Esophagus mucosa (tissue), 1 donor: ENCODE measurements at regions not wholly inside any gene's neighbourhood (a gene's known extent, or its start where the extent isn't known, plus 50 kb on each side); places are given as distances from the start of the nearest gene placed in this dataset.

Source experiments
- ATAC-seq: fragments of 200-7000 bp; cut with Tn5 transposase; one replicate; pipeline ENCODE4 v1.9.1; 2020
- donor health status: DM: yes; HTN: yes; CAD: no.

DNA sequence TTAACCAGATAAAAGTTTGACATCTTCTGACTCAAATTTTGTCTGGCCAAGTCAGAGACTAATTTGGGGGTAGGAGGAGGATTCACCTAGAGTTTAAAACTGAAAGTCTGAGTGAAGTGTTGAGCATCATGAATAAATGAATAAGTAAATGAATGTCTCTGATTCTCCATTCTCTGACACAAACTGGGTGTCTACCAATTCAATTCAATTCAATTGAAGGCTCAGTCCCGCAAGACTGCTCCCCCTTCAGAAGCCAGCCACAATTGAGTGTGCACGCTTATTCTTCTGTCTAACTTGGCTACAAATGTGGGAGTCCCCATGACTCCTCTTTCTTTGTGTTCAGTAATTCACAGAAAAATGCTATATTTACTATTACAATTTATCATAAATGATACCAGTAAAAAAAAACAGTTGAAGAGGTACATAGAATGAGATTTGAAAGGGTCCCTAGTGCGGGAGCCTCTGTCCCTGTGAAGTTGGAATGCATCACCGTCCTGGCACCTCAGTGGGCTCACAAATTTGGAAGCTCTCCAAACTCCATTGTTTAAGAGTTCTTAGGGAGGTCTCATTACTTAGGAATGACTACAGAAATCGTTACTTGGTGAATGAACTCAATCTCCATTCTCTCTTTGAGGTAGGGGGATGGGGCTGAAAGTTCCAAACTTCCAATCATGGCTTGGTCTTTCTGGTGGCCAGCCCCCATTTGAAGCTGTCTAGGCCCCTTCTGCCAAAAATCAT is 243.7 kb upstream of the PHYHIPL start:
- ATAC-seq = no peak

DNA sequence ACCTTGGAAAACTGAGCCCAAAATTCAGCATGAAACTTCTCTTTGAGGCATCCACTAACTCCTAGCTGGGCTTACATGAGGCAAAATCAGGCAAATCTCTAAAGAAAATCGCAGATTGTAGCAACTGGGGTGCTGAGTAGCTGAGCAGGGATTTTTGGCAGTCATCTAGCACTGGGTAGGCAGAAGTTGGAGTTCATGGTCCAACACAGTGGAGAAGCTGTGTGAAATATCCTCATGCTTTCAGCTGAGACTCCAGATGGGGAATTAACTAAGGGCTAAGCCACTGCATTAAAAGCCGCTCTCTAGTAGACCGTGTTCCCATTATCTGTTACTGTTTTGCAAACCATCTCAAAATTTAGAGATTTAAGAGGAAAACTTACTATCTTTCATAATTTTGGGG is 240.1 kb upstream of the PHYHIPL start:
- no peak for ATAC-seq

DNA sequence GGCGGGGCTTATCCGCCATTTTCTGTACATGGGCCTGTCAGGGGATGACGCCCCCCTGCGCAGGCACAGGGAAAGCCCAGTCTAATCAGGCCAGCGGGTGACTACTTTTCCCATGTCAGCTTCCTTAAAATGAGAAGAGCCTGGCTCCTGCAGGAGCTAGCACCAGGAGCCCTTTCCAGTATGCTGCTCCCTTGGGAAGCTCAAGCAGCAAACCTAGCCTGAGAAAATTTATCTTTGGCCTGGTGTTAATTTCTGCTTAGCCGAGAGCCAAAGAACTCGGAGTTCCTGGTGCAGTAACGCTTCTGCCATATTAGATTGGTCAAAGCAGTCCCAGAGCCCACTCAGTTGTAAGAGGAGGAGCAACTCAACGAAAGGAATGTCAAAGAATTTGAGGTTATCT is 239.0 kb upstream of the PHYHIPL start:
- ATAC-seq = no peak

GRCh38 chr10:58942724-58943123 is 233.7 kb upstream of the PHYHIPL start:
- ATAC-seq = no peak

- no peak for ATAC-seq
Observed at GRCh38 chr10:58943256-58943890, 233.1 kb upstream of the PHYHIPL start.

GRCh38 chr10:58943960-58944359 is 232.5 kb upstream of the PHYHIPL start:
- ATAC-seq = no peak

GRCh38 chr10:58948303-58948702 is 228.1 kb upstream of the PHYHIPL start:
- no peak for ATAC-seq

- ATAC-seq = no peak
Observed at GRCh38 chr10:58950618-58951017, 225.8 kb upstream of the PHYHIPL start.

- no peak for ATAC-seq
Observed at GRCh38 chr10:58951087-58951486, 225.4 kb upstream of the PHYHIPL start.

GRCh38 chr10:58951746-58952145 is 224.7 kb upstream of the PHYHIPL start:
- ATAC-seq = no peak

DNA sequence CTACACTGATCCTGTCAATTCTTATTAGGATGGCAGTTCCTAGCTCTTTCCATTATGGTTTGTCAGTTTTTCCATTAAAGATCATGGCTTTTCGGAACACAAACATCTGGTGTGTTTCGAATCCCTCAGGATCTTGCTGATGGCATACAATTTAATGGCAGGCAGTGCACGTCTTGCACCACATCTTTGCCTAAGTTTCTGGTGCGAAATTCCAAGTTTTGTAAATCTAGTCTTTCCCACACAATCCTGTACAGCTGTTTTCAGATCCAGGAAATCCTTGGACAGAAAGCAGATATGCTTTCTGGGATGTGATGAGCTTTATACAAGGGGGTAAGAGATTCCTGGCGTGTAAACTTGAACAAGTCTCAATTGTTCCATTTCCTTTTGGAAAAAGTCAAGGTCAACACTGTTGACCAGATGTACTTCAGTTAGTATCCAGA is 224.3 kb upstream of the PHYHIPL start:
- ATAC-seq = no peak

- peak; percentile 57 for ATAC-seq
Observed at GRCh38 chr10:58952747-58953466, 223.5 kb upstream of the PHYHIPL start.

DNA sequence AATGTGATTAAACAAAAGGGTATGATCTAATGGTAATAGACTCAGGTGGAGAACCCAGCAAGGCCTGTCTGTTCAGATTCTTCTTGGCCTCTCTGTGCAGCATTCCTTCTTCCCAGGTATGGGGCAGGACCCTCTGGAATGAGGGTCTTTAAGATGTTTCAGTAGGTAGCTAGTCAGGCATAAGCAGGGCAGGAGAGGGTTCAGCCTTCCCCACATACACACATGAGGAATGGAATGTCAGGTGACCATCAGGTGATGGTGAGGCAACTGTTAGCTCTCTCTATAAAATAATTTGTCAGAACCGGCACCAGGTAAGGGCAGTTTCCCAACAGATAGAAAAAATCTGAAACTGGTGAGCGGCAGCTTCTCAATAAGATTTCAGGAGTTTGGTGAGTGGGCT is 222.3 kb upstream of the PHYHIPL start:
- ATAC-seq = no peak

GRCh38 chr10:58955615-58956014 is 220.8 kb upstream of the PHYHIPL start:
- no peak for ATAC-seq

DNA sequence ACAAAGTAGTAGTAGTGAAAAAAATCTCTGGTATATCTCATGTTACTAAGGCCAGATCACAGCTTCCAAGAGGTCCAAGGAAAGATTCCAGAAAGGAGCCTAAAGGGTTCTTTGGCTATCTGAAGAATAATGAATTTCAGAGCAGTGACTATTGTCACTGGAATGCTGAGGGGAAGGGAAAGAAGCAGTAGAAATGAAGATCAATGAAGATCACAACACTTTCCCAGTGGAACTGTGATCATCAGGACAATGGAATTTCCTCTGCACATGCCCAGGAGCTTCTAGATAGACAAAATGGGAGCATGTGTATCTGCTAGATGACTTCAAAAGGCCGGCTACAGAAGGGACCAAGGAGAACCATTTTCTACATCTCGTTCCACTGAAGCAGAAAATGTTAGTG is 219.5 kb upstream of the PHYHIPL start:
- ATAC-seq = no peak

DNA sequence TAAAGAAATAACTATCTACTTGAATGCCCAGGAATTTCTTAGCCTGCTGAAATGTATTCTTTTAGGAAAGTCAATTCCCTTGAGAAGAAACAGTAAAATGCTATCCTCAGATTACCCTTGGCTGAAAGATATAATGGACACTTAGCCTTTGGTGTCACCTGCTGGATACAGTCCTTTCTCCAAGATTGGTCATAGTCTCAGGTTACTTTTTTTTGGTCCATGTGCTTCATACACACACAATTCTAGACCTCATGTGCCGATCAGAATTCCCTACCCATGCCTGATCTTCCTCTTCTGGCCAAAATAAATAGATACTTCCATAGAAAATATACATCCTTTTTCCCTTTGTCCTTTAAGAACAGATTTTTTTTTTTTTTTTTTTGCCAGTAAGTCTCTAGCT is 218.9 kb upstream of the PHYHIPL start:
- no peak for ATAC-seq

- ATAC-seq = no peak
Observed at GRCh38 chr10:58963101-58963534, 213.3 kb upstream of the PHYHIPL start.

DNA sequence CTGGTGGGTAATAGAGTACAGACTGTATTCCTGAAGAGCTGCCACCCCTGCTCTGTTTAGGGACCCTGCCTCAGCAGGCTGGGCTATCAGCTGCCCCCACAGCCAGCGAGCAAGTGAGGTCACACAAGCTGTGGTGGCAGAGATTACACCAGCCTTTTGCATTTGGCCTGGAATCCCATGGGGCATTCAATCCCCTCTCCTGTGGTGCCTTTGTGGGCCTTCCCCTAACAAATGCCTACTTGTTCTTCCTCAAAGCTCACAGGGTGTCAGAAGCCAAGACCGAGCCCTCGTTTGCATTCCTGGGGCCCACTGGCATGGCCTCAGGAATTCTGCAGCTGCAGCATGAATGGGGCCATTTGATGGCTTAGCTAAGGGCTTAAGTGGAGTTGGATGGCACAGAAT is 212.7 kb upstream of the PHYHIPL start:
- no peak for ATAC-seq

DNA sequence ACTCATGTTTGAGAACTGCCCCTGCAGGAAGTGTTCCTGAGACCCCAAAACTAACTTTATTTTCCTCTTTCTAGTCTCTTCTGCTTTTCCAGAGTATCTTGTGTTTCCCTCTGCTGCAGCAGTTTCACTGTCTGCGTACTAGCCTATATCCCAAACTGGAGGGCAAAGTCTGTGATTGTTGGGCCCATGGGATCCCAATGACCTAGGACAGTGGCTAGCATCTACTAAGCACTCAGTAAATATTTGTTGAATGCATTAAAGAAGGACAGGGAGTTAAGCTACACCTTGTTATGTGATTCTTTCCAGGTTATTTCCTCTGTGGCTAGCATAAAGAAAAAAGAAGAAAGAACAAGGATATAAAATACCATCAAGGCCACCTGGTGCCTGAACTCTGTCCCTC is 210.6 kb upstream of the PHYHIPL start:
- no peak for ATAC-seq

DNA sequence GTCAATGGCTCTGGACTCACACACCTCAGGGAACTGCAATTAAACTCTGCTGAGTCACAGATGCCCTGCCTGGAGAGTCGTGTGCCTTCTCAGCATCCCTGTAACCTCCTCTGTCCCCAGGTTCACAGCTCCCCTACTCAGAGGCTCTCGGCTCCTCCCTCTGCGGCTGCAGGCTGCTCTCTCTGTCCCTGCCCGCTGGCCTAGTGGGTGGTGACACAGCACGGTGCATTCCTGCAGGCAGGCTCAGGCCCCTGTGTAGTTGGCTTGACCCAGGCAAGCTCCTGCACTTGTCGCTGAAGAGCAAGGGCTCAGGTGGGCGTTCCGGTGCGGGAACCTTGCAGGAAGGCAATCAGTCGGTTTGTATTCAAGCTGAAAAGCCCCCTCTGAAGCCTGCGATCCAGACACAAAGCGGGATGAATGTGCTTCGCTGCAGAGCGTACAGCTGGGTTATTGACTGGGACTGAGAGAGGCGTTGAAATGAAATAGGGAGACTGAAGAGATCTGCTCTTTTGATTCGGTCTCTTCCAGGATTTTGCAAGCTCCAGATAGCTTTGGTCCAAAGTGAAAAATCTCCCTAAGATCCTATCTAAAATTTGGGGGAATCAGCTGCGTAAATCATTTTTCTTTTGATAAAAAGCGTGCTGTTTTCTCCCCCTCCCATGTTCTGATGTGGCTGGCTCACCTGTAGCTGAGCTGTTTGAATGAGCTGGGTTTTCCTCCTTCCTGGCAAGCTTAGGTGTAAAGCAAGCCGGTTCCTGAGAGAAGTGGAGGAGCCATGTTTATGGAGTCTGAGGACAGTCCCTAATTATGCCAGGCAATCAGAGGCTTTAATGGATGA is 208.7 kb upstream of the PHYHIPL start:
- peak; percentile 18 for ATAC-seq

DNA sequence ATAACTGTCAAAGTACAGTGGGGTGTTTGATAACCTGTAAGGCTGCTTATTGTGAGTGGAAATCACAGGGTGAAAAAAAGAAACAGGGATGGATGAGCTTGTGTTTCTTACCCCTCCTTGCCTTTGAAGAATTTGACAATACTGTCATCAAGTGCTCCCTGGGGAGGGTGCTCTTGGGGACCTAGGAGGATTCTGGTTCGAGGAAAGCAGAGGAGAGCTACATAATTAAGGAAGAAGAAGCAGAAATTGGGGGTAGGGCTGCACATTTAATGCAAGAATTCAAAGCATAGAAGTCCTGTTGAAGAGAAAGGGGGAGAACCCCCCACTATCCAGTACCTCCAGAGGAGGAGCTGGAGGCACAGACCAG is 208.1 kb upstream of the PHYHIPL start:
- no peak for ATAC-seq

GRCh38 chr10:58969576-58969975 is 206.9 kb upstream of the PHYHIPL start:
- ATAC-seq = no peak
